OCI-LY1 (cell line): ENCODE measurements at regions not wholly inside any gene's neighbourhood (a gene's known extent, or its start where the extent isn't known, plus 50 kb on each side); places are given as distances from the start of the nearest gene placed in this dataset.

Experiments used
- EZH2 ChIP-seq: fragments of 200-600 bp; sonication (generic), shearing (Covaris generic); IDR thresholded peaks from 2 replicates; pipeline ENCODE4 v1.8.0; 2017; ENCODE audit warnings: borderline replicate concordance, mixed run types, mild to moderate bottlenecking, antibody characterized with exemption, low read length, moderate library complexity, mixed read lengths
- TF ChIP-seq, protein P1 (sequence below): fragments of 200-600 bp; sonication (generic), shearing (Covaris generic); IDR thresholded peaks from 2 replicates; pipeline ENCODE4 v1.5.1; 2017; ENCODE audit warnings: mild to moderate bottlenecking, antibody characterized with exemption, low read length, moderate library complexity, mixed read lengths

DNA sequence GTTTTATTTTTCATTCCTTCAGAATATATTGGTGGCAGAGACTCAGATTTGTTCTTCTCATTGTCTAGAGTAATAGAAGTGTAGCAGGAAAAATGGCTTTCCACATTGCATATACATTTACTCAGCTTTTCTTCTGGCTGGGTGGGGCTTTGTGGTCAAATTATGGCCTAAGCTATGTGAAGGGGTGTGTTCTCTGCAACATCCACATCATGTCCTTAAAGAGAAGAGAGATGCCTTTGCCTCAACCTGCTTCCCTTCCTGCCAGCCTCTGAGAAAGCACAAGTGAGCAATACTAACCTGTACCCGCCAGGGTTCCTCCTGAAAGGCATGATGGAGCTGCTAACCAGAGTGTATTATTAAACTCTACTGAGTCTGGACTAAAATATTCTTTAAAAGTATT, 695.6 kb upstream of the FAM241A start:
- TF ChIP-seq, protein P1, sequence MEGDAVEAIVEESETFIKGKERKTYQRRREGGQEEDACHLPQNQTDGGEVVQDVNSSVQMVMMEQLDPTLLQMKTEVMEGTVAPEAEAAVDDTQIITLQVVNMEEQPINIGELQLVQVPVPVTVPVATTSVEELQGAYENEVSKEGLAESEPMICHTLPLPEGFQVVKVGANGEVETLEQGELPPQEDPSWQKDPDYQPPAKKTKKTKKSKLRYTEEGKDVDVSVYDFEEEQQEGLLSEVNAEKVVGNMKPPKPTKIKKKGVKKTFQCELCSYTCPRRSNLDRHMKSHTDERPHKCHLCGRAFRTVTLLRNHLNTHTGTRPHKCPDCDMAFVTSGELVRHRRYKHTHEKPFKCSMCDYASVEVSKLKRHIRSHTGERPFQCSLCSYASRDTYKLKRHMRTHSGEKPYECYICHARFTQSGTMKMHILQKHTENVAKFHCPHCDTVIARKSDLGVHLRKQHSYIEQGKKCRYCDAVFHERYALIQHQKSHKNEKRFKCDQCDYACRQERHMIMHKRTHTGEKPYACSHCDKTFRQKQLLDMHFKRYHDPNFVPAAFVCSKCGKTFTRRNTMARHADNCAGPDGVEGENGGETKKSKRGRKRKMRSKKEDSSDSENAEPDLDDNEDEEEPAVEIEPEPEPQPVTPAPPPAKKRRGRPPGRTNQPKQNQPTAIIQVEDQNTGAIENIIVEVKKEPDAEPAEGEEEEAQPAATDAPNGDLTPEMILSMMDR, result no peak
- no peak for TF ChIP-seq EZH2
